HEK293 (cell line): ENCODE measurements at regions not wholly inside any gene's neighbourhood (a gene's known extent, or its start where the extent isn't known, plus 50 kb on each side); places are given as distances from the start of the nearest gene placed in this dataset.

Experiments used
- CTCF ChIA-PET: fragments of 350-600 bp; formaldehyde crosslinking; extraction: SDS; loops from one replicate; lab custom pipeline; 2021; ENCODE audit warnings: antibody characterized with exemption; lab: Yijun Ruan, JAX
- POLR2A ChIA-PET: fragments of 300-600 bp; formaldehyde crosslinking; extraction: SDS; loops from one replicate; lab custom pipeline; 2020; ENCODE audit warnings: antibody characterized with exemption, inconsistent platforms; lab: Yijun Ruan, JAX
- H3K27ac ChIP-seq: fragments of 200-500 bp; sonication (Bioruptor generic); 2 replicates; pipeline ENCODE4 v1.5.1; 2014; ENCODE audit warnings: low read depth, low read length, control low read depth, inconsistent platforms; ENCODE audit errors: extremely low read depth
- H3K36me3 ChIP-seq, 2 experiments: fragments of 200-500 bp in 1 of 2; sonication (Bioruptor generic) in 1 of 2; 1 replicate in 1 of 2; 2 replicates in 1 of 2; pipeline ENCODE4 v1.5.1; 2014 to 2017; ENCODE audit warnings: inconsistent platforms in 2 of 2, low read length in 2 of 2; ENCODE audit not compliant: control insufficient read depth in 2 of 2, insufficient read depth in 1 of 2
- H3K4me1 ChIP-seq: fragments of 200-500 bp; sonication (Bioruptor generic); 2 replicates; pipeline ENCODE4 v1.5.1; 2014; ENCODE audit warnings: mild to moderate bottlenecking, low read length, inconsistent platforms; ENCODE audit not compliant: control insufficient read depth, insufficient read depth
- H3K4me3 ChIP-seq: 2 replicates; pipeline ENCODE4 v1.5.1; 2011; ENCODE audit warnings: low read depth, mild to moderate bottlenecking, control low read depth, low read length, moderate library complexity
- H3K9me3 ChIP-seq: fragments of 200-500 bp; sonication (Bioruptor generic); 2 replicates; pipeline ENCODE4 v1.5.1; 2014; ENCODE audit warnings: low read depth, low read length, inconsistent platforms; ENCODE audit not compliant: control insufficient read depth, insufficient read depth
- BCL11B ChIP-seq: fragments of 450-650 bp; formaldehyde crosslinking; IDR thresholded peaks from 2 replicates; pipeline ENCODE4 v1.5.1; 2016; ENCODE audit warnings: low read depth, missing biosample characterization, missing genetic modification characterization
- BCL6B ChIP-seq: fragments of 450-650 bp; formaldehyde crosslinking; IDR thresholded peaks from 2 replicates; pipeline ENCODE4 v1.5.1; 2017; ENCODE audit warnings: missing biosample characterization, missing genetic modification characterization
- EGR2 ChIP-seq: fragments of 450-650 bp; formaldehyde crosslinking; IDR thresholded peaks from 2 replicates; pipeline ENCODE4 v1.5.1; 2016; ENCODE audit warnings: low read depth, missing biosample characterization, missing genetic modification characterization
- GFI1B ChIP-seq: fragments of 450-650 bp; formaldehyde crosslinking; IDR thresholded peaks from 2 replicates; pipeline ENCODE4 v1.5.1; 2016; ENCODE audit warnings: missing biosample characterization, missing genetic modification characterization
- GLI4 ChIP-seq: fragments of 450-650 bp; formaldehyde crosslinking; IDR thresholded peaks from 2 replicates; pipeline ENCODE4 v1.5.1; 2016; ENCODE audit warnings: missing biosample characterization, missing genetic modification characterization
- GLIS2 ChIP-seq: fragments of 450-650 bp; formaldehyde crosslinking; IDR thresholded peaks from 2 replicates; pipeline ENCODE4 v1.5.1; 2016; ENCODE audit warnings: missing biosample characterization, missing genetic modification characterization
- KLF1 ChIP-seq: fragments of 450-650 bp; formaldehyde crosslinking; IDR thresholded peaks from 2 replicates; pipeline ENCODE4 v1.5.1; 2016; ENCODE audit warnings: missing biosample characterization, missing genetic modification characterization
- YY1 ChIP-seq: fragments of 450-650 bp; formaldehyde crosslinking; IDR thresholded peaks from 2 replicates; pipeline ENCODE4 v1.5.1; 2018; ENCODE audit warnings: missing biosample characterization, missing genetic modification characterization
- ZBTB44 ChIP-seq: fragments of 450-650 bp; IDR thresholded peaks from 2 replicates; pipeline ENCODE4 v1.5.1; 2018; ENCODE audit warnings: missing biosample characterization, mild to moderate bottlenecking, missing genetic modification characterization
- ZFP37 ChIP-seq: fragments of 450-650 bp; formaldehyde crosslinking; IDR thresholded peaks from 2 replicates; pipeline ENCODE4 v1.5.1; 2016; ENCODE audit warnings: missing biosample characterization, missing genetic modification characterization
- ZFP41 ChIP-seq: fragments of 450-650 bp; formaldehyde crosslinking; IDR thresholded peaks from 2 replicates; pipeline ENCODE4 v1.5.1; 2016; ENCODE audit warnings: missing biosample characterization, missing genetic modification characterization, borderline replicate concordance
- ZNF121 ChIP-seq: fragments of 450-650 bp; formaldehyde crosslinking; IDR thresholded peaks from 2 replicates; pipeline ENCODE4 v1.5.1; 2016; ENCODE audit warnings: missing biosample characterization, missing genetic modification characterization
- ZNF132 ChIP-seq: fragments of 450-650 bp; formaldehyde crosslinking; IDR thresholded peaks from 2 replicates; pipeline ENCODE4 v1.5.1; 2017; ENCODE audit warnings: missing biosample characterization, missing genetic modification characterization, borderline replicate concordance
- ZNF133 ChIP-seq: fragments of 450-650 bp; formaldehyde crosslinking; IDR thresholded peaks from 2 replicates; pipeline ENCODE4 v1.5.1; 2016; ENCODE audit warnings: missing biosample characterization, missing genetic modification characterization
- ZNF19 ChIP-seq: fragments of 450-650 bp; formaldehyde crosslinking; IDR thresholded peaks from 2 replicates; pipeline ENCODE4; 2016; ENCODE audit warnings: missing biosample characterization, missing genetic modification characterization, low read depth
- ZNF211 ChIP-seq: fragments of 450-650 bp; formaldehyde crosslinking; IDR thresholded peaks from 2 replicates; pipeline ENCODE4 v1.5.1; 2016; ENCODE audit warnings: low read depth, missing biosample characterization, missing genetic modification characterization
- ZNF423 ChIP-seq: fragments of 450-650 bp; formaldehyde crosslinking; IDR thresholded peaks from 2 replicates; pipeline ENCODE4 v1.5.1; 2016; ENCODE audit warnings: missing biosample characterization, missing genetic modification characterization
- ZNF433 ChIP-seq: fragments of 450-650 bp; formaldehyde crosslinking; IDR thresholded peaks from 2 replicates; pipeline ENCODE4 v1.5.1; 2016; ENCODE audit warnings: missing biosample characterization, missing genetic modification characterization, low read depth
- ZNF510 ChIP-seq: fragments of 450-650 bp; formaldehyde crosslinking; IDR thresholded peaks from 2 replicates; pipeline ENCODE4 v1.5.1; 2018; ENCODE audit warnings: mild to moderate bottlenecking, missing genetic modification characterization, missing biosample characterization; ENCODE audit not compliant: insufficient replicate concordance
- ZNF513 ChIP-seq: fragments of 450-650 bp; IDR thresholded peaks from 2 replicates; pipeline ENCODE4 v1.5.1; 2018; ENCODE audit warnings: missing biosample characterization, missing genetic modification characterization
- ZNF514 ChIP-seq: fragments of 450-650 bp; formaldehyde crosslinking; IDR thresholded peaks from 2 replicates; pipeline ENCODE4 v1.5.1; 2016; ENCODE audit warnings: missing biosample characterization, missing genetic modification characterization
- ZNF544 ChIP-seq: fragments of 450-650 bp; formaldehyde crosslinking; IDR thresholded peaks from 2 replicates; pipeline ENCODE4 v1.5.0; 2017; ENCODE audit warnings: missing biosample characterization, missing genetic modification characterization
- ZNF548 ChIP-seq: fragments of 450-650 bp; formaldehyde crosslinking; IDR thresholded peaks from 2 replicates; pipeline ENCODE4 v1.5.1; 2016; ENCODE audit warnings: missing biosample characterization, missing genetic modification characterization
- ZNF555 ChIP-seq: fragments of 450-650 bp; formaldehyde crosslinking; conservative IDR thresholded peaks from 2 replicates; pipeline ENCODE4 v1.5.1; 2017; ENCODE audit warnings: missing biosample characterization, mild to moderate bottlenecking, missing genetic modification characterization, inconsistent platforms
- ZNF654 ChIP-seq: fragments of 450-650 bp; formaldehyde crosslinking; IDR thresholded peaks from 2 replicates; pipeline ENCODE4 v1.5.1; 2016; ENCODE audit warnings: low read depth, missing biosample characterization, missing genetic modification characterization
- ZNF660 ChIP-seq: fragments of 450-650 bp; IDR thresholded peaks from 2 replicates; pipeline ENCODE4 v1.5.1; 2018; ENCODE audit warnings: missing biosample characterization, mild to moderate bottlenecking, missing genetic modification characterization
- ZNF776 ChIP-seq: fragments of 450-650 bp; formaldehyde crosslinking; IDR thresholded peaks from 2 replicates; pipeline ENCODE4 v1.5.0; 2017; ENCODE audit warnings: missing biosample characterization, missing genetic modification characterization, borderline replicate concordance
- ZNF792 ChIP-seq: fragments of 450-650 bp; formaldehyde crosslinking; IDR thresholded peaks from 2 replicates; pipeline ENCODE4 v1.5.1; 2016; ENCODE audit warnings: missing biosample characterization, missing genetic modification characterization
- ZNF843 ChIP-seq: fragments of 450-650 bp; formaldehyde crosslinking; IDR thresholded peaks from 2 replicates; pipeline ENCODE4 v1.5.1; 2016; ENCODE audit warnings: missing biosample characterization, missing genetic modification characterization
- ZXDB ChIP-seq: fragments of 450-650 bp; formaldehyde crosslinking; IDR thresholded peaks from 2 replicates; pipeline ENCODE4 v1.5.1; 2016; ENCODE audit warnings: missing biosample characterization, missing genetic modification characterization

- POLR2A ChIA-PET: no interaction called here
Measured at GRCh38 chr20:52256454-52256853, 64.9 kb upstream of the ZFP64 start.

GRCh38 chr20:52252664-52253063 lies 61.1 kb upstream of the ZFP64 start:
- TF ChIP-seq ZNF654 (no peak), GLI4 (tag by site-specific recombination) (no peak), ZFP37 (no peak), ZNF423 (tag by site-specific recombination) (no peak), ZNF514 (tag by site-specific recombination) (no peak), GLIS2 (tag by site-specific recombination) (no peak), YY1 (tag by site-specific recombination) (no peak), ZNF776 (tag by site-specific recombination) (no peak), ZNF133 (tag by site-specific recombination) (no peak), ZNF433 (tag by site-specific recombination) (no peak), ZXDB (tag by site-specific recombination) (no peak), ZNF544 (no peak), ZNF510 (no peak), ZNF660 (tag by site-specific recombination) (no peak), ZNF132 (tag by site-specific recombination) (no peak), EGR2 (tag by site-specific recombination) (no peak), BCL11B (tag by site-specific recombination) (no peak)
- no peaks in the 10 kb centered on the region for H3K9me3 ChIP-seq
- no peaks in the 10 kb centered on the region for H3K36me3 ChIP-seq
- ChIA-PET POLR2A (no interaction called here), CTCF (interaction anchor here (0.7 kb wide), 1 partner anchor 9 kb away, joined by 3 read pairs; no protein-coding TSS in a partner anchor)
- H3K4me1 ChIP-seq: no peaks in the 10 kb centered on the region
- H3K4me3 ChIP-seq: no peak overlapping the region
- no peak overlapping the region for H3K27ac ChIP-seq

More at GRCh38 chr20:52256454-52256853, 64.9 kb upstream of the ZFP64 start:
- no peaks in the 10 kb centered on the region for H3K9me3 ChIP-seq
- no peak overlapping the region for H3K27ac ChIP-seq
- no peaks in the 10 kb centered on the region for H3K4me1 ChIP-seq
- no peaks in the 10 kb centered on the region for H3K36me3 ChIP-seq
- TF ChIP-seq ZNF121 (tag by site-specific recombination) (no peak), ZNF792 (no peak), ZNF548 (no peak), ZNF843 (tag by site-specific recombination) (no peak), ZNF555 (tag by site-specific recombination) (no peak), BCL6B (tag by site-specific recombination) (no peak), ZNF19 (no peak), ZNF654 (no peak), ZFP37 (no peak), GFI1B (no peak), KLF1 (tag by site-specific recombination) (no peak), ZNF211 (tag by site-specific recombination) (no peak), ZFP41 (tag by site-specific recombination) (no peak), ZNF513 (tag by site-specific recombination) (no peak), ZBTB44 (tag by site-specific recombination) (no peak)
- TF ChIP-seq, all 188 proteins: peak for 0
- no peak overlapping the region for H3K4me3 ChIP-seq
- CTCF ChIA-PET: no interaction called here
